ENCODE measurements at regions not wholly inside any gene's neighbourhood (a gene's known extent, or its start where the extent isn't known, plus 50 kb on each side); places are given as distances from the start of the nearest gene placed in this dataset.

DNA sequence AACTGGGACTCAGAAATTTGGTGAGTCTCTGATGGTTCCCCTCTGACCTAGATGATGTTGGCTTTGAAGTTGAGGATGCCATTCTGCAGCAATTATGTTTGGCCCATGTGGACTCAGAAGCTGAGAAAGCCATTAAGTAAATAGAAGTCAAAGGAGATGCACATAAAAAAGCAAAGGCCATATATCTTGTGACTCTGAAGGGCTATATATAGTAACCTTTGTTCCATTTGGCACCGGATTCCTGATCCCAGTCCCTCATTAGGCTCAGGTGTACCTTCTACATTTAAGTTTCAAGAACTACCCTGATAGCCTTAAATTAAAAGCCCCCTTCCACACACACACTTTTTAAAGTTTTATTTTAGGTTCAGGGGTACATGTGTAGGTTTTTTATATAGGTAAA is 50.0 kb upstream of the PDK4 start:
- TF ChIP-seq RFX5 (IDR thresholded peaks at IDR 0.05; ENCODE audit: low read depth, low read length) (no peak), NFE2L2 (IDR thresholded peaks at IDR 0.05; ENCODE audit: low read depth, low read length) (no peak), POLR2A (IDR thresholded peaks at IDR 0.05; ENCODE audit: low read depth, low read length) (no peak), RAD21 (IDR thresholded peaks at IDR 0.05; ENCODE audit: low read length) (no peak), MAFK (IDR thresholded peaks at IDR 0.05; ENCODE audit: low read depth, low read length) (no peak), SMC3 (IDR thresholded peaks at IDR 0.05; ENCODE audit: low read depth, low read length) (no peak), BHLHE40 (IDR thresholded peaks at IDR 0.05; ENCODE audit: low read depth, low read length) (no peak), MAZ (IDR thresholded peaks at IDR 0.05; ENCODE audit: borderline replicate concordance, low read depth, low read length) (no peak)
- TF ChIP-seq, protein P1, sequence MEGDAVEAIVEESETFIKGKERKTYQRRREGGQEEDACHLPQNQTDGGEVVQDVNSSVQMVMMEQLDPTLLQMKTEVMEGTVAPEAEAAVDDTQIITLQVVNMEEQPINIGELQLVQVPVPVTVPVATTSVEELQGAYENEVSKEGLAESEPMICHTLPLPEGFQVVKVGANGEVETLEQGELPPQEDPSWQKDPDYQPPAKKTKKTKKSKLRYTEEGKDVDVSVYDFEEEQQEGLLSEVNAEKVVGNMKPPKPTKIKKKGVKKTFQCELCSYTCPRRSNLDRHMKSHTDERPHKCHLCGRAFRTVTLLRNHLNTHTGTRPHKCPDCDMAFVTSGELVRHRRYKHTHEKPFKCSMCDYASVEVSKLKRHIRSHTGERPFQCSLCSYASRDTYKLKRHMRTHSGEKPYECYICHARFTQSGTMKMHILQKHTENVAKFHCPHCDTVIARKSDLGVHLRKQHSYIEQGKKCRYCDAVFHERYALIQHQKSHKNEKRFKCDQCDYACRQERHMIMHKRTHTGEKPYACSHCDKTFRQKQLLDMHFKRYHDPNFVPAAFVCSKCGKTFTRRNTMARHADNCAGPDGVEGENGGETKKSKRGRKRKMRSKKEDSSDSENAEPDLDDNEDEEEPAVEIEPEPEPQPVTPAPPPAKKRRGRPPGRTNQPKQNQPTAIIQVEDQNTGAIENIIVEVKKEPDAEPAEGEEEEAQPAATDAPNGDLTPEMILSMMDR (conservative IDR thresholded peaks at IDR 0.05; ENCODE audit: low read depth, low read length): no peak
- TF ChIP-seq, protein P2, sequence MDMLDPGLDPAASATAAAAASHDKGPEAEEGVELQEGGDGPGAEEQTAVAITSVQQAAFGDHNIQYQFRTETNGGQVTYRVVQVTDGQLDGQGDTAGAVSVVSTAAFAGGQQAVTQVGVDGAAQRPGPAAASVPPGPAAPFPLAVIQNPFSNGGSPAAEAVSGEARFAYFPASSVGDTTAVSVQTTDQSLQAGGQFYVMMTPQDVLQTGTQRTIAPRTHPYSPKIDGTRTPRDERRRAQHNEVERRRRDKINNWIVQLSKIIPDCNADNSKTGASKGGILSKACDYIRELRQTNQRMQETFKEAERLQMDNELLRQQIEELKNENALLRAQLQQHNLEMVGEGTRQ (IDR thresholded peaks at IDR 0.05; ENCODE audit: low read depth, low read length): no peak
